ENCODE measurements at regions not wholly inside any gene's neighbourhood (a gene's known extent, or its start where the extent isn't known, plus 50 kb on each side); places are given as distances from the start of the nearest gene placed in this dataset.
"Not testable (repeated sequence)": the region's sequence is repeated elsewhere in the genome, so short reads cannot be mapped to it uniquely, and the experiment has no call there.

- no peak for DNase-seq
Measured at GRCh38 chr21:32088471-32088870, 190.4 kb downstream of the MIS18A start.

GRCh38 chr21:32087447-32087846, 191.4 kb downstream of the MIS18A start:
- no peak for DNase-seq

GRCh38 chr21:32083197-32083596, 195.7 kb downstream of the MIS18A start:
- DNase-seq, result peak; percentile 54 to 81

GRCh38 chr21:32082466-32082865, 196.4 kb downstream of the MIS18A start:
- DNase-seq, result no peak

GRCh38 chr21:32073593-32073992, 200.8 kb downstream of the HUNK start:
- no peak for DNase-seq

- no peak for DNase-seq
Measured at GRCh38 chr21:32073190-32073589, 200.4 kb downstream of the HUNK start.

- DNase-seq, result not testable (repeated sequence)
Measured at GRCh38 chr21:32071620-32072019, 198.8 kb downstream of the HUNK start.

GRCh38 chr21:32070676-32071330, 198.0 kb downstream of the HUNK start:
- no peak for DNase-seq

GRCh38 chr21:32070126-32070525, 197.3 kb downstream of the HUNK start:
- no peak for DNase-seq

- no peak for DNase-seq
Measured at GRCh38 chr21:32065654-32066053, 192.8 kb downstream of the HUNK start.

- DNase-seq, result no peak
Measured at GRCh38 chr21:32064281-32064910, 191.6 kb downstream of the HUNK start.

GRCh38 chr21:32062591-32063227, 189.9 kb downstream of the HUNK start:
- no peak for DNase-seq

GRCh38 chr21:32061729-32062128, 188.9 kb downstream of the HUNK start:
- DNase-seq, result no peak

- DNase-seq, result no peak
Measured at GRCh38 chr21:32056791-32057190, 184.0 kb downstream of the HUNK start.

GRCh38 chr21:32055305-32055704, 182.5 kb downstream of the HUNK start:
- peak in 1 of 2 experiments; percentile 30 for DNase-seq

Measured in NCI-H446 (cell line).